SK-N-SH (cell line): ENCODE measurements at regions not wholly inside any gene's neighbourhood (a gene's known extent, or its start where the extent isn't known, plus 50 kb on each side); places are given as distances from the start of the nearest gene placed in this dataset.

Experiments
- EZH2phosphoT487 ChIP-seq: fragments of 200-600 bp; sonication (generic); IDR thresholded peaks from 2 replicates; pipeline ENCODE4 v1.6.1; 2017; ENCODE audit warnings: low read depth, mixed run types, mild to moderate bottlenecking, antibody characterized with exemption, moderate library complexity, borderline replicate concordance
- MXI1 ChIP-seq: IDR thresholded peaks from 2 replicates; pipeline ENCODE4 v1.6.1; 2012; ENCODE audit warnings: mild to moderate bottlenecking, low read depth, low read length, improper control_type of control experiment
- PBX3 ChIP-seq: IDR thresholded peaks from 2 replicates; pipeline ENCODE4; 2012
- RAD21 ChIP-seq: IDR thresholded peaks from 2 replicates; pipeline ENCODE4 v1.6.1; 2012; ENCODE audit warnings: mild to moderate bottlenecking, low read length
- RFX5 ChIP-seq: IDR thresholded peaks from 2 replicates; pipeline ENCODE4 v1.6.1; 2012; ENCODE audit warnings: mild to moderate bottlenecking, improper control_type of control experiment, low read length
- YY1 ChIP-seq: IDR thresholded peaks from 2 replicates; pipeline ENCODE4 v1.4.0; 2012; ENCODE audit warnings: low read depth, mild to moderate bottlenecking
- TF ChIP-seq, protein P1 (sequence below): fragments of 200-600 bp; sonication (generic); IDR thresholded peaks from 2 replicates; pipeline ENCODE4 v1.6.1; 2017; ENCODE audit warnings: antibody characterized with exemption, mild to moderate bottlenecking, moderate library complexity
- TF ChIP-seq, protein P2 (sequence below): IDR thresholded peaks from 2 replicates; pipeline ENCODE4 v1.6.1; 2012; ENCODE audit warnings: mild to moderate bottlenecking, low read depth, low read length, moderate library complexity

DNA sequence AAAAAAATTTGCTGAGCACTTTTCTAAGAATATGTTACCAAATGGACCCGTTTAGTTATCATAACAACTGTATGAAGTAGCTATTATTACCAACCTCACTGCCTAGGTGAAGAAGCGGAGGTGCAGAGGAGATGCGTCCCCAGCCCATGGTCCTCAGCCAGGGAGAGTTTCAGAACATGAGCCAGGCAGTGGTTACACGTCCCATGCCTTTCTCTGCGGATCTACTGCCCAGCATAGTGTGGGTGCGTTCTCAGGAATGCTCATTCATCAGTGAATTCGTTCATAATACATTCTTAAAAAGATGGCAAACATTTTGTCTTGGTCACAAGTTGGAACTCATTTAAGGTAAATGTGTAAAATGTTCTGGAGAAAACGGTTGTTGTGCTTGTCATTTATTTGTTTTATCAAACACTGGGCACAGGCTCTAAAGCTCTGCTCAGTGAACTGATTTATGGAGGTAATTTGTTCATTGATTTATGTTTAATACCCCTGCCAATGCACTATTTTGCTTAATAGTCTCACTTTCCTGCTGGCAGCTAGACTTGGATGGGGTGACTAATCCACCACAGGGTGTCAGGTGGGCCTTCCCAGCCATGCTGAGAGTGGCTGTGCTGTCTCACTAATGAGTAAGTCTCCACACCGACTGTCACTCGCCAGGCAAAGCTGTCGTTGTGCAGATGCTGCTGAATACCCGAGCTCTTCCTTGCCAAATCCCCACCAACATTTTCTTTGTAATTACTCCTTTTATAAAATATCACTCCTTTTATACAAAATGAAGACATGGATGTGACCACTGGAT, 248.8 kb downstream of the TENT4A start:
- TF ChIP-seq RFX5 (no peak), RAD21 (no peak), YY1 (no peak), EZH2phosphoT487 (no peak), PBX3 (no peak), MXI1 (no peak)
- TF ChIP-seq, protein P1, sequence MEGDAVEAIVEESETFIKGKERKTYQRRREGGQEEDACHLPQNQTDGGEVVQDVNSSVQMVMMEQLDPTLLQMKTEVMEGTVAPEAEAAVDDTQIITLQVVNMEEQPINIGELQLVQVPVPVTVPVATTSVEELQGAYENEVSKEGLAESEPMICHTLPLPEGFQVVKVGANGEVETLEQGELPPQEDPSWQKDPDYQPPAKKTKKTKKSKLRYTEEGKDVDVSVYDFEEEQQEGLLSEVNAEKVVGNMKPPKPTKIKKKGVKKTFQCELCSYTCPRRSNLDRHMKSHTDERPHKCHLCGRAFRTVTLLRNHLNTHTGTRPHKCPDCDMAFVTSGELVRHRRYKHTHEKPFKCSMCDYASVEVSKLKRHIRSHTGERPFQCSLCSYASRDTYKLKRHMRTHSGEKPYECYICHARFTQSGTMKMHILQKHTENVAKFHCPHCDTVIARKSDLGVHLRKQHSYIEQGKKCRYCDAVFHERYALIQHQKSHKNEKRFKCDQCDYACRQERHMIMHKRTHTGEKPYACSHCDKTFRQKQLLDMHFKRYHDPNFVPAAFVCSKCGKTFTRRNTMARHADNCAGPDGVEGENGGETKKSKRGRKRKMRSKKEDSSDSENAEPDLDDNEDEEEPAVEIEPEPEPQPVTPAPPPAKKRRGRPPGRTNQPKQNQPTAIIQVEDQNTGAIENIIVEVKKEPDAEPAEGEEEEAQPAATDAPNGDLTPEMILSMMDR: no peak
- TF ChIP-seq, protein P2, sequence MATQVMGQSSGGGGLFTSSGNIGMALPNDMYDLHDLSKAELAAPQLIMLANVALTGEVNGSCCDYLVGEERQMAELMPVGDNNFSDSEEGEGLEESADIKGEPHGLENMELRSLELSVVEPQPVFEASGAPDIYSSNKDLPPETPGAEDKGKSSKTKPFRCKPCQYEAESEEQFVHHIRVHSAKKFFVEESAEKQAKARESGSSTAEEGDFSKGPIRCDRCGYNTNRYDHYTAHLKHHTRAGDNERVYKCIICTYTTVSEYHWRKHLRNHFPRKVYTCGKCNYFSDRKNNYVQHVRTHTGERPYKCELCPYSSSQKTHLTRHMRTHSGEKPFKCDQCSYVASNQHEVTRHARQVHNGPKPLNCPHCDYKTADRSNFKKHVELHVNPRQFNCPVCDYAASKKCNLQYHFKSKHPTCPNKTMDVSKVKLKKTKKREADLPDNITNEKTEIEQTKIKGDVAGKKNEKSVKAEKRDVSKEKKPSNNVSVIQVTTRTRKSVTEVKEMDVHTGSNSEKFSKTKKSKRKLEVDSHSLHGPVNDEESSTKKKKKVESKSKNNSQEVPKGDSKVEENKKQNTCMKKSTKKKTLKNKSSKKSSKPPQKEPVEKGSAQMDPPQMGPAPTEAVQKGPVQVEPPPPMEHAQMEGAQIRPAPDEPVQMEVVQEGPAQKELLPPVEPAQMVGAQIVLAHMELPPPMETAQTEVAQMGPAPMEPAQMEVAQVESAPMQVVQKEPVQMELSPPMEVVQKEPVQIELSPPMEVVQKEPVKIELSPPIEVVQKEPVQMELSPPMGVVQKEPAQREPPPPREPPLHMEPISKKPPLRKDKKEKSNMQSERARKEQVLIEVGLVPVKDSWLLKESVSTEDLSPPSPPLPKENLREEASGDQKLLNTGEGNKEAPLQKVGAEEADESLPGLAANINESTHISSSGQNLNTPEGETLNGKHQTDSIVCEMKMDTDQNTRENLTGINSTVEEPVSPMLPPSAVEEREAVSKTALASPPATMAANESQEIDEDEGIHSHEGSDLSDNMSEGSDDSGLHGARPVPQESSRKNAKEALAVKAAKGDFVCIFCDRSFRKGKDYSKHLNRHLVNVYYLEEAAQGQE: no peak
